Central memory CD8-positive, alpha-beta T cell (primary cell): ENCODE measurements at regions not wholly inside any gene's neighbourhood (a gene's known extent, or its start where the extent isn't known, plus 50 kb on each side); places are given as distances from the start of the nearest gene placed in this dataset.
"Not testable (repeated sequence)": the region's sequence is repeated elsewhere in the genome, so short reads cannot be mapped to it uniquely, and the experiment has no call there.

ENCODE experiments used
- ATAC-seq: fragments of 150-1000 bp; cut with Tn5 transposase; replicated peaks from 2 replicates; pipeline ENCODE4 v1.10.0; 2022; ENCODE audit warnings: mild to moderate bottlenecking, moderate FRiP score, moderate number of reproducible peaks; ENCODE audit not compliant: poor library complexity, severe bottlenecking; ENCODE audit errors: extremely low read depth
- DNase-seq, 2 donors: peaks; one replicate each; pipeline ENCODE4 v3.0.0; 2021; ENCODE audit warnings: low spot score in 2 of 2
- H3K27ac Mint-ChIP-seq: one replicate; pipeline ENCODE4 v1.8.0; 2022; ENCODE audit warnings: low read depth, mild to moderate bottlenecking, moderate library complexity, mixed read lengths
- H3K27me3 Mint-ChIP-seq: one replicate; pipeline ENCODE4 v1.8.0; 2022; ENCODE audit warnings: mixed read lengths
- H3K36me3 Mint-ChIP-seq: one replicate; pipeline ENCODE4 v1.8.0; 2022; ENCODE audit warnings: mild to moderate bottlenecking, moderate library complexity, mixed read lengths; ENCODE audit not compliant: insufficient read depth
- H3K4me1 Mint-ChIP-seq: one replicate; pipeline ENCODE4 v1.8.0; 2022; ENCODE audit warnings: mixed read lengths
- H3K4me3 Mint-ChIP-seq: one replicate; pipeline ENCODE4 v1.8.0; 2022; ENCODE audit warnings: mild to moderate bottlenecking, moderate library complexity, mixed read lengths
- H3K9me3 Mint-ChIP-seq: one replicate; pipeline ENCODE4 v1.8.0; 2022; ENCODE audit warnings: mixed read lengths

- H3K27me3 Mint-ChIP-seq, result peaks cover 14% of the 10 kb centered on the region
- not testable (repeated sequence) for H3K4me1 Mint-ChIP-seq, H3K27ac Mint-ChIP-seq, DNase-seq, H3K9me3 Mint-ChIP-seq, H3K36me3 Mint-ChIP-seq, H3K4me3 Mint-ChIP-seq, ATAC-seq
These were observed 465.1 kb upstream of the ZNF337 start for GRCh38 chr20:26161741-26162140.

GRCh38 chr20:26160916-26161315 lies 464.3 kb upstream of the ZNF337 start:
- H3K27ac Mint-ChIP-seq, H3K4me1 Mint-ChIP-seq, DNase-seq, ATAC-seq, H3K36me3 Mint-ChIP-seq, H3K4me3 Mint-ChIP-seq, H3K9me3 Mint-ChIP-seq: not testable (repeated sequence)
- peaks cover 23% of the 10 kb centered on the region for H3K27me3 Mint-ChIP-seq

- peaks cover 5% of the 10 kb centered on the region for H3K9me3 Mint-ChIP-seq
- no peaks in the 10 kb centered on the region for H3K4me1 Mint-ChIP-seq
- ATAC-seq (no peak), DNase-seq (no peak)
- H3K4me3 Mint-ChIP-seq, result no peak overlapping the region
- no peaks in the 10 kb centered on the region for H3K36me3 Mint-ChIP-seq
- H3K27me3 Mint-ChIP-seq, result peaks cover 31% of the 10 kb centered on the region
- H3K27ac Mint-ChIP-seq, result no peak overlapping the region
These were observed 457.6 kb upstream of the ZNF337 start for GRCh38 chr20:26154224-26154623.

DNA sequence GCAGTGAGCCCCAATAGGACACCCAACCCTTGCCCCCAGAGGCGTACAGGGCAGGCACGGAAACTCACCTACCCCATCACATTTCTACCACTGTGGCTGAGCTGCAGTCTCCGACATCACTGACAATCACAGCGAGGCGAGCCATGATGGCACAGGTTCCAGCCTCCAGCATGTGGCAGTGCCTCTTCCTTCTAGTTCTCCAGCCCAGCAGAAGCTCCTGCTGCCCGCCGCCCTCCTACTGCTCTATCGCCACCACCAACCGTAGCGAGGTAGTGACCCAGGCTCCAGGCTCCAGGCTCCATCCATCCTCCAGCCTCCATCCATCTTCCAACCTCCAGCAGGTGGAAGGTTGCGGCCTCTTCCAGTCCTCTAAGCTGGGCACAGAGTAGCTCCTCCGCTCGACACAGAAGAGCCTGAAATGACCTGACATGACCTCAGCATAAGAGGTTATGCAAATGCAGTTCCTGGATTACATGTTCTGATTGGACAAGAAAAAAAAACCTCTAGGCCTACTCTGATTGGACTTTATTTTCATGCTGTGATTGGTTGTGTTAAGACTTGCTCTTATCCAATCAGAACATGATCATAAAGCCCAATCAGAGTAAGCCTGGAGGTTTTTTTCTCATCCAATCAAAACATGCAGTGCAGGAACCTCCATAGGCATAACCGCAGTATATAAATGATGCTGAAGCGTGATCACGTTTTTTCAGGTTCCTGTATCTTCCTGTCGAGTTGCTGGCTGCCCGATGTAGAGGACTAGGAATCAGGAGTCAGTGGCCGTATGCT lies 438.9 kb upstream of the ZNF337 start:
- no peak for DNase-seq
- H3K4me3 Mint-ChIP-seq, result no peak overlapping the region
- no peaks in the 10 kb centered on the region for H3K27me3 Mint-ChIP-seq
- no peak for ATAC-seq
- no peak overlapping the region for H3K27ac Mint-ChIP-seq
- H3K9me3 Mint-ChIP-seq, result no peaks in the 10 kb centered on the region
- H3K36me3 Mint-ChIP-seq, result no peaks in the 10 kb centered on the region
- H3K4me1 Mint-ChIP-seq, result no peaks in the 10 kb centered on the region

DNA sequence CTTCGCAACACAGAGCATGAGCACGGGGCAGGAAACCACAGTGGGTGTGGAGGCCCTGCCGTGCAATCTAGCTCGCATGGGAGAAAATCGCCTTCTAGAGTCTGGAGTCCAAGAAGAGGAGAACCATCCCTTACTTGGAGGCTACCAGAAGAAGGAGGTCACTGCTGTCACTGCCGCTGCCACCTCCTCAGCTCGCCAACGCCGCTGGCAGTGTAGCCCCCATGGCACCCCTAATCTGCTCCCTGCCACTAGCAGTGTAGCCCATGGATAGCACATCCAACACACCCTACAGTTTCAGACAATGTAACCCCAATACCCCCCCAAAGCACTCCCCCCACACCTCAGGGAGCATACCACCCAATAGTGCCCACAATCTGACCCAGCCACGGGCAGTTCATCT lies 438.0 kb upstream of the ZNF337 start:
- Mint-ChIP-seq H3K4me1 (no peaks in the 10 kb centered on the region), H3K36me3 (no peaks in the 10 kb centered on the region), H3K27me3 (no peaks in the 10 kb centered on the region), H3K27ac (no peak overlapping the region), H3K4me3 (no peak overlapping the region), H3K9me3 (no peaks in the 10 kb centered on the region)
- no peak for ATAC-seq
- DNase-seq, result no peak

DNA sequence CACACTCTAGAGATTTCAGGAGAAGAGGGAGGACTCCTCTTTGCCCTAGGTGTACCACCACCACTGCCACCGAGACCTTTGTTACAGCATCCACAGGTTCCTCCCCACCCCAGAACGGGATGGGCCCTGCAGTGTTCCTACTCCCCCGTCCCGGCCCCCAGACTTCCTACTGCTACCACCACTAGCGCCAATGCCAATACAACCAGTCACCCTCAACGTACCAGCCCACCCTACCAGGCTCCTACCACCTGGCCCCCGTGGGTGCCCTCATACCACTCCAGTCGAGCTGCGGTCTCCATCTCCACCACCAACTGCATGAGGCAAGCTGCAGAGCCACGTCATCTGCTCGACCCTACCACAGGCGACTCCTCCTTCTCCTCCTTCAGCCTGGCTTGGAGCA lies 437.1 kb upstream of the ZNF337 start:
- not testable (repeated sequence) for H3K27ac Mint-ChIP-seq, H3K27me3 Mint-ChIP-seq, ATAC-seq, H3K9me3 Mint-ChIP-seq, H3K36me3 Mint-ChIP-seq, DNase-seq, H3K4me3 Mint-ChIP-seq, H3K4me1 Mint-ChIP-seq

DNA sequence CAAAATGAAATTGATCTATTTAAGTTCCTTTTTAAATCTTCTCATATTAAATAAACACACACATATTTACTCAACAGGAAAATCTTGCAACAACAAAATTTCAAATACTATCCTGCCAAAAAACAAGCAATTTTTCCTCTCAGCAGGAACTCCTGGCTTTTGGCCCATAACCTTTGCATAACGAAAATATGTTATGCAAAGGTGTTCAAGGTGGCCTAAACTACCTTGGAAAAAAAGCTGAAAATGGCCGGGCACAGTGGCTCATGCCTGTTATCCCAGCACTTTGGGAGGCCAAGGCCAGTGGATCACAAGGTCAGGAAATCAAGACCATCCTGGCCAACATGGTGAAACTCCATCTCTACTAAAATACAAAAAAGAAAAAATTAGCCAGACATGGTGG lies 424.3 kb upstream of the ZNF337 start:
- not testable (repeated sequence) for H3K9me3 Mint-ChIP-seq, H3K36me3 Mint-ChIP-seq, ATAC-seq, H3K4me3 Mint-ChIP-seq, DNase-seq, H3K27ac Mint-ChIP-seq, H3K4me1 Mint-ChIP-seq, H3K27me3 Mint-ChIP-seq

DNA sequence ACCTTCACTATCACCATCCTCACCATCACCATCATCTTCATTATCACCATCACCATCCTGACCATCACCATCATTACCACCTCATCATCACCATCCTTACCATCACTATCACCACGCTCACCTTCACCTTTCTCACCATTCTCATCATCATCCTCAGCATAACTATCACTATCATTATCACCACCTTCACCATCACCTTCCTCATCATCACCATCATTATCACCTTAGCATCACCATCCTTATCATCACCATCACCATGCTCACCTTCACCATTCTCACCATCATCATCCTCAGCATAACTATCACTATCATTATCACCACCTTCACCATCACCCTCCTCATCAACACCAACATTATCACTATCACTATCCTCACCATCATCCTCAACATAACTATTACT lies 397.8 kb upstream of the ZNF337 start:
- not testable (repeated sequence) for H3K9me3 Mint-ChIP-seq, ATAC-seq, H3K27me3 Mint-ChIP-seq

GRCh38 chr20:26091921-26092320 lies 395.3 kb upstream of the ZNF337 start:
- not testable (repeated sequence) for DNase-seq, H3K36me3 Mint-ChIP-seq, ATAC-seq, H3K4me3 Mint-ChIP-seq, H3K27me3 Mint-ChIP-seq, H3K4me1 Mint-ChIP-seq, H3K9me3 Mint-ChIP-seq
- peak overlapping the region; percentile 23 for H3K27ac Mint-ChIP-seq

More for the DNA sequence above, 397.8 kb upstream of the ZNF337 start:
- DNase-seq, H3K27ac Mint-ChIP-seq, H3K36me3 Mint-ChIP-seq, H3K4me1 Mint-ChIP-seq, H3K4me3 Mint-ChIP-seq: not testable (repeated sequence)

DNA sequence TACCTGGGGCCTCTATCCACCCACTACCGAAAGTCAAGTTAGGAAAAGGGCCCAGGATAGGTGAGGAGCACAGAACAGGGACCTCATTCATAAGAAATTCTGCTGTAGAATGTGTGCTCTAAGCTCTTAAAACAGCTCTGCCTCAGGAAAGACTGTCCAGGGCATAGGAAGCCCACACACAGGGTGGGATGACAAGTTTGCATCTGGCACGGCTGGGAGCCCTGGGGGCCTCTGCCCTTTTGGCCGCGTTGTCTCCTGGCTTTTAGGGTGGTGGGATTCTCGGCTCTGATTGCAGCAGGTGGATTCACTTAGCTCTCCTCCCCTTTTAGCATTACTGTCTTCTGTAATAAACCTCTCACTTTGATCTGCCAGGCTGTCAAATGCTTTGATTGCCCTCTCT lies 389.5 kb upstream of the ZNF337 start:
- ATAC-seq, H3K4me3 Mint-ChIP-seq, H3K27me3 Mint-ChIP-seq, H3K27ac Mint-ChIP-seq, DNase-seq, H3K9me3 Mint-ChIP-seq, H3K4me1 Mint-ChIP-seq, H3K36me3 Mint-ChIP-seq: not testable (repeated sequence)

DNA sequence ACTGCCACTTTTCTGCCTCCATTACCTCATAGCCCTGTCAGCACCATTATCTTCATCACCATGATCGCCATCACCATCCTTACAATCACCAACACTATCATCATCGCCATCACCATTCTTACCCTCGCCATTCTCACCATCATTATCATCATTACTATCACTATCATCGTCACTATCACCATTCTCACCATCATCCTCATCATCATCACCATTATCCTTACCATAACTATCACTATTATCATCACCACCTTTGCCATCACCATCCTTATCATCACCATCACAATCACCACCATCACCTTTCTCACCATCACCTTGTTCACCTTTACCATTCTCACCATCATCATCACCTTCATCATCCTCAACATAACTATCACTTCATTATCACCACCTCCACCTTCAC lies 377.3 kb upstream of the ZNF337 start:
- H3K4me3 Mint-ChIP-seq, H3K9me3 Mint-ChIP-seq, H3K27me3 Mint-ChIP-seq, ATAC-seq, H3K36me3 Mint-ChIP-seq, H3K27ac Mint-ChIP-seq, H3K4me1 Mint-ChIP-seq, DNase-seq: not testable (repeated sequence)

DNA sequence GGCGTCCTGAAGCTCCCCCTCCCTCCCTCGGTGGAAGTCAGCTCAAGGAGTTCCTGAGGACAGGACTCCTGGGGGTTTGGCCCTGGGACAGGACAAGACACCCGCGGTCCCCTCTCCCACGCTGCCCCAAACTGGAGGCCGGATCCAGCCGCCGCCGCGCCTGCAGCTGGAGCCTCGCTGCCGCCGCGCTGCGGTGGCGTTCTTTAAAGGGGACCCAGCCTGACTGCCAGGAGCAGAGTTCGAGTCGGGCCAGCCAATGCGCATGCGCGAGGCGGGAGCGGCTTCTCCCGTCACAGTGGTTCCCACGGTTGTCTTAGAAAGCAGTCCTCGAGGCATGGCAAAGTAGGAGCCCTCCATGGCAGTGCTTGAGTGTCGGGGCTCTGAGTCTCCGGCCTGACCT lies 362.7 kb upstream of the ZNF337 start:
- H3K36me3 Mint-ChIP-seq, ATAC-seq, H3K27ac Mint-ChIP-seq: not testable (repeated sequence)

DNA sequence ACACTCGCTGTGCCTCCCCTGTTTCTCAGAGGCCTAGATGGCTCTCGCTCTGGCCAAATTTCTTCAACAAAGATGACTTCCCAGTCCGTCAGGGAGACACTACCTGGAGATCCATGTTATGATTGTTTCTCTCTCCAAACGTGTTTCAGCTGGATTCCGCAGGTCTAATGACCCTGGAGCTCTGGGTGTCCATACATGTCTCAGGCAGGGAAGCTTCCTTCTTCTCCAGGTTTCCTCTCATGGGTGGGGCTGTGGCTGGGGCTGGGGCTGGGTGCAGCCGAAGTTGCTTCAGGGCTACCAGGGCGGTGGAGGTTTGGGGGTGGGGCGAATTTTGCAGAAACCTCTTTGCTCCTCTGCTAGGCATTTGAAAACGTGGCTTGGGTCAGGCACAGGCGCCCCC lies 361.8 kb upstream of the ZNF337 start:
- H3K27ac Mint-ChIP-seq, H3K4me3 Mint-ChIP-seq, H3K36me3 Mint-ChIP-seq, DNase-seq, H3K9me3 Mint-ChIP-seq, ATAC-seq, H3K27me3 Mint-ChIP-seq, H3K4me1 Mint-ChIP-seq: not testable (repeated sequence)

More for the DNA sequence above, 362.7 kb upstream of the ZNF337 start:
- H3K9me3 Mint-ChIP-seq, DNase-seq, H3K4me3 Mint-ChIP-seq, H3K4me1 Mint-ChIP-seq, H3K27me3 Mint-ChIP-seq: not testable (repeated sequence)
